ENCODE measurements at regions not wholly inside any gene's neighbourhood (a gene's known extent, or its start where the extent isn't known, plus 50 kb on each side); places are given as distances from the start of the nearest gene placed in this dataset.
"Not testable (repeated sequence)": the region's sequence is repeated elsewhere in the genome, so short reads cannot be mapped to it uniquely, and the experiment has no call there.

GRCh38 chr15:45810201-45810600, 175.4 kb downstream of the SQOR start:
- no peaks in the 10 kb centered on the region for H3K79me2 ChIP-seq (ENCODE audit: insufficient read depth, low read depth, low read length)
- ChIA-PET POLR2A (interaction anchor here (2.1 kb wide), 1 partner anchor 10 kb away, joined by 5 read pairs; no protein-coding TSS in a partner anchor), CTCF (ENCODE audit: unreplicated experiment) (no interaction called here)
- H3K4me1 ChIP-seq (ENCODE audit: insufficient read depth, low read length, poor library complexity, severe bottlenecking), result no peaks in the 10 kb centered on the region
- no TSS peak for BruUV-seq (replicated peaks)
- TF ChIP-seq EZH2phosphoT487 (IDR thresholded peaks at IDR 0.05; ENCODE audit: borderline replicate concordance, low read depth, low read length) (no peak), CTCF (conservative IDR thresholded peaks at IDR 0.05; ENCODE audit: low read length) (no peak)
- no peak for DNase-seq (ENCODE audit: low spot score)
- no peaks in the 10 kb centered on the region for H3K9me3 ChIP-seq (ENCODE audit: low read length)
- H3K9me2 ChIP-seq (ENCODE audit: insufficient read depth, low read length), result no peaks in the 10 kb centered on the region
- H2AFZ ChIP-seq (ENCODE audit: low read length), result no peak overlapping the region
- no peak overlapping the region for H3K27ac ChIP-seq (ENCODE audit: low read depth, low read length, poor library complexity, severe bottlenecking)
- H3K4me2 ChIP-seq (ENCODE audit: low read length), result no peak overlapping the region
- H4K20me1 ChIP-seq (ENCODE audit: insufficient read depth, low read length), result no peaks in the 10 kb centered on the region
- intact Hi-C loops (cut with micrococcal nuclease; ENCODE audit: unreplicated experiment), result no loop called here
- no peaks in the 10 kb centered on the region for H3K36me3 ChIP-seq (ENCODE audit: insufficient read depth, low read length)
- H3K4me3 ChIP-seq (ENCODE audit: low read depth, low read length, poor library complexity, severe bottlenecking), result no peak overlapping the region

GRCh38 chr15:45812200-45812599, 177.4 kb downstream of the SQOR start:
- Histone ChIP-seq H3K36me3 (ENCODE audit: insufficient read depth, low read length) (no peaks in the 10 kb centered on the region), H3K4me3 (ENCODE audit: low read depth, low read length, poor library complexity, severe bottlenecking) (no peak overlapping the region), H3K79me2 (ENCODE audit: insufficient read depth, low read depth, low read length) (no peaks in the 10 kb centered on the region), H3K4me2 (ENCODE audit: low read length) (no peak overlapping the region), H4K20me1 (ENCODE audit: insufficient read depth, low read length) (no peaks in the 10 kb centered on the region), H3K27ac (ENCODE audit: low read depth, low read length, poor library complexity, severe bottlenecking) (no peak overlapping the region), H3K4me1 (ENCODE audit: insufficient read depth, low read length, poor library complexity, severe bottlenecking) (no peaks in the 10 kb centered on the region), H3K9me2 (ENCODE audit: insufficient read depth, low read length) (no peaks in the 10 kb centered on the region), H2AFZ (ENCODE audit: low read length) (no peak overlapping the region), H3K9me3 (ENCODE audit: low read length) (no peaks in the 10 kb centered on the region)
- no peak for TF ChIP-seq EZH2phosphoT487 (IDR thresholded peaks at IDR 0.05; ENCODE audit: borderline replicate concordance, low read depth, low read length)
- TF ChIP-seq CTCF (conservative IDR thresholded peaks at IDR 0.05; ENCODE audit: low read length), result no peak
- no peak for DNase-seq (ENCODE audit: low spot score)
- POLR2A ChIA-PET, result no interaction called here
- no TSS peak for BruUV-seq (replicated peaks)
- CTCF ChIA-PET (ENCODE audit: unreplicated experiment), result no interaction called here
- intact Hi-C loops (cut with micrococcal nuclease; ENCODE audit: unreplicated experiment), result no loop called here

- intact Hi-C loops (cut with micrococcal nuclease; ENCODE audit: unreplicated experiment); H3K4me1 ChIP-seq (ENCODE audit: insufficient read depth, low read length, poor library complexity, severe bottlenecking); H3K27ac ChIP-seq (ENCODE audit: low read depth, low read length, poor library complexity, severe bottlenecking); H3K9me3 ChIP-seq (ENCODE audit: low read length); H2AFZ ChIP-seq (ENCODE audit: low read length); H3K4me2 ChIP-seq (ENCODE audit: low read length); H4K20me1 ChIP-seq (ENCODE audit: insufficient read depth, low read length); H3K36me3 ChIP-seq (ENCODE audit: insufficient read depth, low read length); DNase-seq (ENCODE audit: low spot score); BruUV-seq (replicated peaks); H3K4me3 ChIP-seq (ENCODE audit: low read depth, low read length, poor library complexity, severe bottlenecking); CTCF ChIA-PET (ENCODE audit: unreplicated experiment); H3K9me2 ChIP-seq (ENCODE audit: insufficient read depth, low read length); H3K79me2 ChIP-seq (ENCODE audit: insufficient read depth, low read depth, low read length): not testable (repeated sequence)
- POLR2A ChIA-PET, result interaction anchor here (0.7 kb wide), 1 partner anchor 369 kb away, joined by 4 read pairs; no protein-coding TSS in a partner anchor
These were observed 182.7 kb downstream of the SQOR start for GRCh38 chr15:45817578-45817977.

Data from OCI-LY7 (cell line).